ENCODE measurements at regions not wholly inside any gene's neighbourhood (a gene's known extent, or its start where the extent isn't known, plus 50 kb on each side); places are given as distances from the start of the nearest gene placed in this dataset.
"Not testable (repeated sequence)": the region's sequence is repeated elsewhere in the genome, so short reads cannot be mapped to it uniquely, and the experiment has no call there.

GRCh38 chr1:193443886-193444285 lies 257.5 kb upstream of the B3GALT2 start:
- Histone ChIP-seq H3K27me3 (no peaks in the 10 kb centered on the region), H3K27ac (no peak overlapping the region), H3K9me3 (no peaks in the 10 kb centered on the region), H3K4me1 (no peaks in the 10 kb centered on the region), H3K36me3 (no peaks in the 10 kb centered on the region), H3K4me3 (no peak overlapping the region)
- TF ChIP-seq EP300 (IDR thresholded peaks at IDR 0.05) (no peak), POLR2AphosphoS5 (IDR thresholded peaks at IDR 0.05) (no peak), CTCF (IDR thresholded peaks at IDR 0.05) (no peak), POLR2A (IDR thresholded peaks at IDR 0.05) (no peak)
- 88% methylated on average over 2 of the region's 2 CpGs for WGBS
- DNase-seq (ENCODE audit: low spot score in 2 of 2), result no peak

DNA sequence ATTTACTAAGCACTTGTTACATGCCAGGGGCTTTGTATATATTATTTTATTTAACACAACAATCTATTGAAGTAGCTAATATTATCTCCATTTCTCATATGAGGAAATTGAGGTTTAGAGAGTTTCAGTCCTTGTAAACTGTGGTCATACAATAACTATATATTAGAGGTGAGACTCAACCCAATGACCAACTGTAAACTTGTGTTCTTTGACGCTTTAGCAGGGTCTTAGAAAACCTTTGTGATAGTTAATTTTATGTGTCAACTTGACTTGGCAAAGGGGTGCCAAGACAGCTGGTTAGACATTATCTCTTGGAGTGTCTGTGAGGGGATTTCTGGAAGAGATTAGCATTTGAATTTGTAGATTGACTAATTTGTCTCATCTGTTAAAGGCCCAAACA lies 252.4 kb upstream of the B3GALT2 start:
- Histone ChIP-seq H3K36me3 (no peaks in the 10 kb centered on the region), H3K9me3 (no peaks in the 10 kb centered on the region), H3K4me3 (no peak overlapping the region), H3K27me3 (no peaks in the 10 kb centered on the region), H3K27ac (no peak overlapping the region), H3K4me1 (no peaks in the 10 kb centered on the region)
- WGBS, result 59% methylated on average over 1 of the region's 1 CpG
- TF ChIP-seq EP300 (IDR thresholded peaks at IDR 0.05) (no peak), POLR2A (IDR thresholded peaks at IDR 0.05) (no peak), CTCF (IDR thresholded peaks at IDR 0.05) (no peak), POLR2AphosphoS5 (IDR thresholded peaks at IDR 0.05) (no peak)
- DNase-seq (ENCODE audit: low spot score in 2 of 2), result no peak

DNA sequence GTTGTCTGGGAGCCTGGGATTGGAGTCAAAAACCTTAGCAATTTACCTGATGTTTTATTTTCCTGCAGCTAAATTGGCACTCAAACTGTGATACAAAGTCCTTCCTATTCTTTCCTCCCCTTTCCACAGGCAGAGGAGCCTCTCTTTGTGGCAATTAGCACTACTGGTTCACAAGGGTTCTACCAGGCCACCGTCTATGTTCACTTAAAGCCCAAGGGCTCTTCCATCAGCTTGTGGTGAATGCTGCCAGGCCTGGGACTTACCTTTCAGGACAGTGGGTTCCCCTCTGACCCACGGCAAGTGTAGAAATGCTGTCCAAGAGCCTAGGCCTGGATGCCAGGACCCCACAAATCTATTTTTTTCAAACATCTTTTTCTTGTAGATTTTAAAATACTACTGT lies 251.9 kb upstream of the B3GALT2 start:
- no peaks in the 10 kb centered on the region for H3K36me3 ChIP-seq
- H3K9me3 ChIP-seq, result no peaks in the 10 kb centered on the region
- 54% methylated on average over 2 of the region's 2 CpGs for WGBS
- no peaks in the 10 kb centered on the region for H3K27me3 ChIP-seq
- no peak overlapping the region for H3K27ac ChIP-seq
- no peaks in the 10 kb centered on the region for H3K4me1 ChIP-seq
- DNase-seq (ENCODE audit: low spot score in 2 of 2), result no peak
- TF ChIP-seq POLR2A (IDR thresholded peaks at IDR 0.05) (no peak), EP300 (IDR thresholded peaks at IDR 0.05) (no peak), CTCF (IDR thresholded peaks at IDR 0.05) (no peak), POLR2AphosphoS5 (IDR thresholded peaks at IDR 0.05) (no peak)
- H3K4me3 ChIP-seq, result no peak overlapping the region

- Histone ChIP-seq H3K4me1 (no peaks in the 10 kb centered on the region), H3K27me3 (no peaks in the 10 kb centered on the region), H3K4me3 (no peak overlapping the region), H3K36me3 (no peaks in the 10 kb centered on the region), H3K9me3 (peaks cover 5% of the 10 kb centered on the region), H3K27ac (no peak overlapping the region)
- no peak for DNase-seq (ENCODE audit: low spot score in 2 of 2)
- no peak for TF ChIP-seq POLR2AphosphoS5 (IDR thresholded peaks at IDR 0.05)
These were observed 251.4 kb upstream of the B3GALT2 start for GRCh38 chr1:193437785-193438184.

GRCh38 chr1:193437333-193437732 lies 250.9 kb upstream of the B3GALT2 start:
- 88% methylated on average over 10 of the region's 19 CpGs for WGBS
- H3K27ac ChIP-seq; H3K9me3 ChIP-seq; H3K36me3 ChIP-seq; DNase-seq (ENCODE audit: low spot score in 2 of 2); H3K4me1 ChIP-seq; H3K27me3 ChIP-seq; H3K4me3 ChIP-seq: not testable (repeated sequence)

DNA sequence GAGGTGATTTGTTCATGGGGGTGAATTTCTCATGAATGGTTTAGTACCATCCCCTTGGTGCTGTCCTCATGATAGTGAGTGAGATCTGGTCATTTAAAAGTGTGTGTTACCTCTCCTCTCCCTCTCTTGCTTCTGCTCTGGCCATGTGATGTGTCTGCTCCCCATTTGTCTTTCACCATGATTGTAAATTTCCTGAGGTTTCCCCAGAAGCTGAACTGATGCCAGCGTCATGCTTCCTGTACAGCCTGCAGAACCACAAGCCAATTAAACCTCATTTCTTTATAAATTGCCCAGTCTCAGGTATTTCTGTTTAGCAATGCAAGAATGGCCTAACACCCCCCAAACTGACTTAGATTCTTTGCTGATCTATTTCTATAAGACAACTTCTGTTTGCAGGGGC lies 249.4 kb upstream of the B3GALT2 start:
- no peaks in the 10 kb centered on the region for H3K27me3 ChIP-seq
- H3K9me3 ChIP-seq, result peaks cover 12% of the 10 kb centered on the region
- TF ChIP-seq POLR2AphosphoS5 (IDR thresholded peaks at IDR 0.05), result no peak
- no peak for TF ChIP-seq CTCF (IDR thresholded peaks at IDR 0.05)
- no peak for TF ChIP-seq EP300 (IDR thresholded peaks at IDR 0.05)
- WGBS, result 63% methylated on average over 1 of the region's 1 CpG
- H3K4me1 ChIP-seq, result no peaks in the 10 kb centered on the region
- H3K27ac ChIP-seq, result no peak overlapping the region
- no peak for DNase-seq (ENCODE audit: low spot score in 2 of 2)
- H3K4me3 ChIP-seq, result no peak overlapping the region
- no peaks in the 10 kb centered on the region for H3K36me3 ChIP-seq
